ENCODE measurements at regions not wholly inside any gene's neighbourhood (a gene's known extent, or its start where the extent isn't known, plus 50 kb on each side); places are given as distances from the start of the nearest gene placed in this dataset.

DNA sequence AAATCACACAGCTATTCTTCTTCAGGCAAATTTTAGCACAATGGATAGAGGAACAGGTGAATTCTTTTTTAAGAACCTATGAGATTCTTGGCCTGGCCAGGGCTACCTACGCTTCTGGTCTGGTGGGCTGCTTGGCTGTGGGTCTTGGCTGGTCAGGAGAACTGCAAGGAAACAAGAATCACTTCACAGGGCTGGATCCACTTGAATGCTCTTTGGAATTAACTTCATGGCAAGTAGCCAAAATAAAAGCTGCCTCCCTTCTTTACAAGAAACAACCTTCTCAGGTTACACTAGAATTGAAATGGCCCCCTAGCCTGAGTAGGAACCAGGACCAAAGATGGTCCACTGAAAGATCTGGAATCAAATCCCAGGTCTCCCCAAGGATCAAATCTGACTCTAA is 519.1 kb downstream of the IQCM start:
- TF ChIP-seq, protein P1, sequence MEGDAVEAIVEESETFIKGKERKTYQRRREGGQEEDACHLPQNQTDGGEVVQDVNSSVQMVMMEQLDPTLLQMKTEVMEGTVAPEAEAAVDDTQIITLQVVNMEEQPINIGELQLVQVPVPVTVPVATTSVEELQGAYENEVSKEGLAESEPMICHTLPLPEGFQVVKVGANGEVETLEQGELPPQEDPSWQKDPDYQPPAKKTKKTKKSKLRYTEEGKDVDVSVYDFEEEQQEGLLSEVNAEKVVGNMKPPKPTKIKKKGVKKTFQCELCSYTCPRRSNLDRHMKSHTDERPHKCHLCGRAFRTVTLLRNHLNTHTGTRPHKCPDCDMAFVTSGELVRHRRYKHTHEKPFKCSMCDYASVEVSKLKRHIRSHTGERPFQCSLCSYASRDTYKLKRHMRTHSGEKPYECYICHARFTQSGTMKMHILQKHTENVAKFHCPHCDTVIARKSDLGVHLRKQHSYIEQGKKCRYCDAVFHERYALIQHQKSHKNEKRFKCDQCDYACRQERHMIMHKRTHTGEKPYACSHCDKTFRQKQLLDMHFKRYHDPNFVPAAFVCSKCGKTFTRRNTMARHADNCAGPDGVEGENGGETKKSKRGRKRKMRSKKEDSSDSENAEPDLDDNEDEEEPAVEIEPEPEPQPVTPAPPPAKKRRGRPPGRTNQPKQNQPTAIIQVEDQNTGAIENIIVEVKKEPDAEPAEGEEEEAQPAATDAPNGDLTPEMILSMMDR (IDR thresholded peaks at IDR 0.05), result no peak
- Histone ChIP-seq H3K27ac (no peak overlapping the region), H3K27me3 (replicated peaks; ENCODE audit: insufficient read depth) (no peaks in the 10 kb centered on the region), H3K4me3 (no peak overlapping the region), H3K9me3 (no peaks in the 10 kb centered on the region), H3K36me3 (no peaks in the 10 kb centered on the region), H3K4me1 (ENCODE audit: control insufficient read depth in 1 of 2, low read depth in 2 of 2) (no peaks in the 10 kb centered on the region)
- ATAC-seq (ENCODE audit: insufficient number of reproducible peaks, low FRiP score, low read depth), result no peak
- DNase-seq (ENCODE audit: low spot score), result no peak

DNA sequence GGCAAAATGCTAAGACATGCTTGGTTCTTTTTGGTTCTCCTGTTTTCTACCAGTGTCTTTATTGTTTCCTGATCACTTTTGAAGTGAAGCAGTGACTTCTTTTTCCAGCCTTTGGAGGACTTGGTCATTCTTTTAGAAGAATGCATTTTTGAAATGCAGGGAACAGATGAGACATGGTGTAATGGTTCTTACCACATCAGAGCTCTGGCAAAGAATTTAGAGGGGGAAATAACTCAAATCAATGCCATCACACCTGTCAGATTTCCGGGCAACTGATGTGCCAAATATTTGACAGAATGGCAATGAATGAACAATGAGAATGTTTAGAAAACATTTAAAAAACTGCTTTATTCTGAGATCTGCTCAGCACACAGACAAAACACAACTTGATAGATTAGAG is 519.6 kb downstream of the IQCM start:
- Histone ChIP-seq H3K9me3 (no peaks in the 10 kb centered on the region), H3K4me1 (ENCODE audit: control insufficient read depth in 1 of 2, low read depth in 2 of 2) (no peaks in the 10 kb centered on the region), H3K4me3 (no peak overlapping the region), H3K27ac (no peak overlapping the region), H3K36me3 (no peaks in the 10 kb centered on the region), H3K27me3 (replicated peaks; ENCODE audit: insufficient read depth) (no peaks in the 10 kb centered on the region)
- ATAC-seq (ENCODE audit: insufficient number of reproducible peaks, low FRiP score, low read depth), result no peak
- TF ChIP-seq, protein P1 (IDR thresholded peaks at IDR 0.05), result no peak
- DNase-seq (ENCODE audit: low spot score), result no peak

GRCh38 chr4:149294601-149295000 is 521.0 kb downstream of the IQCM start:
- no peak overlapping the region for H3K4me3 ChIP-seq
- no peak for DNase-seq (ENCODE audit: low spot score)
- H3K27me3 ChIP-seq (replicated peaks; ENCODE audit: insufficient read depth), result no peaks in the 10 kb centered on the region
- no peak overlapping the region for H3K27ac ChIP-seq
- no peaks in the 10 kb centered on the region for H3K4me1 ChIP-seq (ENCODE audit: control insufficient read depth in 1 of 2, low read depth in 2 of 2)
- ATAC-seq (ENCODE audit: insufficient number of reproducible peaks, low FRiP score, low read depth), result no peak
- no peaks in the 10 kb centered on the region for H3K36me3 ChIP-seq
- TF ChIP-seq, protein P1 (IDR thresholded peaks at IDR 0.05), result no peak
- H3K9me3 ChIP-seq, result no peaks in the 10 kb centered on the region

- TF ChIP-seq, protein P1 (IDR thresholded peaks at IDR 0.05), result no peak
- no peaks in the 10 kb centered on the region for H3K9me3 ChIP-seq
- H3K27ac ChIP-seq, result no peak overlapping the region
- no peaks in the 10 kb centered on the region for H3K27me3 ChIP-seq (replicated peaks; ENCODE audit: insufficient read depth)
- no peaks in the 10 kb centered on the region for H3K36me3 ChIP-seq
- no peak for DNase-seq (ENCODE audit: low spot score)
- no peaks in the 10 kb centered on the region for H3K4me1 ChIP-seq (ENCODE audit: control insufficient read depth in 1 of 2, low read depth in 2 of 2)
- H3K4me3 ChIP-seq, result no peak overlapping the region
- ATAC-seq (ENCODE audit: insufficient number of reproducible peaks, low FRiP score, low read depth), result no peak
Observed at GRCh38 chr4:149293046-149293649, 522.5 kb downstream of the IQCM start.

- ATAC-seq (ENCODE audit: insufficient number of reproducible peaks, low FRiP score, low read depth) (no peak), DNase-seq (ENCODE audit: low spot score) (no peak)
- no peaks in the 10 kb centered on the region for H3K36me3 ChIP-seq
- no peak overlapping the region for H3K27ac ChIP-seq
- H3K9me3 ChIP-seq, result no peaks in the 10 kb centered on the region
- H3K4me3 ChIP-seq, result no peak overlapping the region
- TF ChIP-seq, protein P1 (IDR thresholded peaks at IDR 0.05), result no peak
- no peaks in the 10 kb centered on the region for H3K27me3 ChIP-seq (replicated peaks; ENCODE audit: insufficient read depth)
- no peaks in the 10 kb centered on the region for H3K4me1 ChIP-seq (ENCODE audit: control insufficient read depth in 1 of 2, low read depth in 2 of 2)
Observed at GRCh38 chr4:149292425-149293007, 523.1 kb downstream of the IQCM start.

Measured in thoracic aorta (tissue), 2 donors.